ENCODE measurements at regions not wholly inside any gene's neighbourhood (a gene's known extent, or its start where the extent isn't known, plus 50 kb on each side); places are given as distances from the start of the nearest gene placed in this dataset.

GRCh38 chr17:73758245-73758644 lies 114.0 kb upstream of the SDK2 start:
- DNase-seq = no peak

GRCh38 chr17:73759324-73759723 lies 115.1 kb upstream of the SDK2 start:
- no peak for DNase-seq

- DNase-seq = no peak
These were observed 115.6 kb upstream of the SDK2 start for GRCh38 chr17:73759734-73760438.

- DNase-seq = no peak
These were observed 116.2 kb upstream of the SDK2 start for GRCh38 chr17:73760439-73760758.

GRCh38 chr17:73765824-73766563 lies 121.7 kb upstream of the SDK2 start:
- DNase-seq = no peak

DNA sequence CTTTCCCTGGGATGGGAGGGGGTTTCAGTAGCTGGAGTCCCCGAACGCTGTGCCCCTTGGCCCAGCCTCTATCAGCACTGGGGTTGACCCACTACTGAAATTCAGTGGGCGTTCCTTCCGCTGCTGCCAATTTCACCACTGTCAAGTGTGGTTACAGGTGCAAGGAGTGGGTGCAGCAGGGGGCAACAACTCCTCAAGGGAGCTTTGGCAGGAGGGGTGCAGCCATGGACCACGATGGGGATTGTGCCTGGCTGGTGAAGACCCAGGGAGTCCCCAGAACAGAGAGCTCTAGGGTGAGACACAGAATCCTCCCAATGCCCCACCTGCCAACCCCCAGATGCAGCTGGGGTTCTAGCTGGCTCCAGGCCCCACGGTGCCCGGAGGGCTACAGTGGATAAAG lies 123.5 kb upstream of the SDK2 start:
- DNase-seq = no peak

- DNase-seq = no peak
These were observed 124.4 kb upstream of the SDK2 start for GRCh38 chr17:73768691-73769090.

- DNase-seq = no peak
These were observed 125.2 kb upstream of the SDK2 start for GRCh38 chr17:73769479-73769878.

GRCh38 chr17:73770115-73770848 lies 126.0 kb upstream of the SDK2 start:
- DNase-seq = no peak

- DNase-seq = no peak
These were observed 126.6 kb upstream of the SDK2 start for GRCh38 chr17:73770849-73771229.

DNA sequence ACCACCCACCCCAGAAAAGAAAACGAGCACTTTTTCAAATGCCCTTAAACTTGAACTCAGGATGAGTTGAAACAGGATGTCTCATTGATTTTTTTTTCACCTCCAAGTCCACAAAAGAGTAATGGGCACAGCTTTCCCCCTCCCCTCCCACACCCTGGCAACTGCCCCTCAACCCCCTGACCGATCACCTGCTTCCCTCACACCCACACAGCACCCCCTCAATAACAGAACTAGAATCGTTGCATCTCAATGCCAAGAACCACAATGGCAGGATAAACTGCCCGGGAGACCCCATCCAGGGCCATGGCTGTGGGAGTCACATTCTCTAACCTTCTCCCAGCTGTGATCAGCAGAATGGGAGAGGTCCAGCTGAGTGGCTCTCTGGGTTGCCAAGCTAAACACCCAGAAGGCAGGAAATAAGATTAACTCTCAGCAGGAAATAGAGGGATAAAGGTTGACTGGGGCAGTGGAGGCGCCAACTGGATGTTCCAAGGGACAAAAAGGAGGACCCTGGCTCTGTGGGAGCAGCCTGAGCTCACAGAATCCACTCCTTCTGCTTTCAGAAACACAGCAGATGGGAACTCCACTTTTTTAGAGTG lies 128.0 kb upstream of the SDK2 start:
- no peak for DNase-seq

DNA sequence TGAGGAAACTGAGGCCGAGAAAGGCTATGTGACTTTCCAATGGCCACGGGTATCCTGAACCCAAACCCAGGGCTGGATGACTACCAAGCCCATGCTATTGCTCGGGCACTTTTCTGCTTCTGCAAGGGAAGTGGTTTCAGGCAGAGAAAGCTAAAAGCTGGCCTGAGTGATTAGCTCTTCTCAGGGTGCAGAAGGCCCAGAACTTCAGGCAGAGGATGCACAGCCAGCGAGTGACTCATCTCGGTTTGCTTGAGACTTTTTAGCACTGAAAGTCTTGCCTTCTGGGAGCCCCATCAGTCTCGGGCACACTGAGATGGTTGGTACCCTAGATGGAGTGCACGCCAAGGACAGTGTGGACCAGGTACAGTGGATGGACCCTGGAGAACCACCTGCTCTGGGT lies 129.5 kb upstream of the SDK2 start:
- DNase-seq = no peak

DNA sequence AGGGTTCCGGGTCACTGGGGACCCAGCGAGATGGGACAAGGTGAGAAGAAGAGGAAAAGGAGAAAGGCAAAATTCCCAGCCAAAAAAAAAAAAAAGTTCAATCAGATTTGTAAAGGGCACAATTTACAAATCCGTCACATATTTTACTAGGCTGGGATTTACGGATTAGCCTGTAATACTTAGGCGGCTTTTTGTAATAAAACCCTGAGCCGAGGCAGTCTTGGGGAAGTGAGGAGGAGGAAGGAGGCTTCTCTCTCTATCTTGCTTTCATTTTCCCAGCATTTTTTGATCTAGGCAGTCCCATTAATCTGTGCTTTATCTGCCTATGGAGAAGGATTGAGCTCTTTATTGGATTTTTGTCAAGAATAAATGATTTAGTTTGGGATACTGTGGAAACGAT lies 130.6 kb upstream of the SDK2 start:
- no peak for DNase-seq

GRCh38 chr17:73776351-73777130 lies 132.3 kb upstream of the SDK2 start:
- no peak for DNase-seq

- DNase-seq = no peak
These were observed 132.8 kb upstream of the SDK2 start for GRCh38 chr17:73777131-73777449.

DNA sequence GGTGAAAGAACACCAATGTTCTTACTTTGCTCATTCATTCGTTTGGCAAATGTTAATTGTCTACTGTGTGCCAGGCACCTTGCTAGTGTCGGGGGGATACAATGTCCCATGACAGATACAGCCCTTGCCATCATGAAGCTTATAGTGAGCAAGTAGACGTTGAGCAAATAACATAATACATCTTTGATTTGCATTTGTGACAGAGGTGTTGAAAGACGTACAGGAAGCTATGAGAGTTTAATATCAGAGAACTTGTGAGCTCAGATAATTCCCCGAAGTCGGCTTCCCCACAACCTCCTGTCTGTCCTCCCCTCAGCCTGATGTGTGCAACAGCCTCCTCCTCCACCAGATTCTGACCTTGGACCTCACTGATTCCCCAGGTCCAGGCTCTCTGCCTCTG lies 138.0 kb upstream of the SDK2 start:
- DNase-seq = no peak

GRCh38 chr17:73782641-73783381 lies 138.6 kb upstream of the SDK2 start:
- no peak for DNase-seq

- DNase-seq = no peak
These were observed 139.1 kb upstream of the SDK2 start for GRCh38 chr17:73783382-73783766.

GRCh38 chr17:73783945-73784603 lies 139.8 kb upstream of the SDK2 start:
- no peak for DNase-seq

GRCh38 chr17:73785496-73785895 lies 141.3 kb upstream of the SDK2 start:
- DNase-seq = no peak

GRCh38 chr17:73785958-73786743 lies 141.9 kb upstream of the SDK2 start:
- no peak for DNase-seq
